DOHH2 (cell line): ENCODE measurements at regions not wholly inside any gene's neighbourhood (a gene's known extent, or its start where the extent isn't known, plus 50 kb on each side); places are given as distances from the start of the nearest gene placed in this dataset.

ENCODE experiments used
- CTCF ChIP-seq: fragments of 200-600 bp; sonication (generic); IDR thresholded peaks from one replicate; pipeline ENCODE4 v1.5.1; 2014; ENCODE audit warnings: antibody characterized with exemption, mild to moderate bottlenecking, low read depth, low read length; ENCODE audit not compliant: poor library complexity, severe bottlenecking
- EZH2phosphoT487 ChIP-seq: fragments of 200-600 bp; sonication (generic); IDR thresholded peaks from 2 replicates; pipeline ENCODE4 v1.6.1; 2017; ENCODE audit warnings: borderline replicate concordance, mild to moderate bottlenecking, antibody characterized with exemption, low read length, moderate library complexity, mixed read lengths

GRCh38 chr4:33532821-33533220, 2711.5 kb downstream of the ARAP2 start:
- TF ChIP-seq CTCF: no peak
- no peak for TF ChIP-seq EZH2phosphoT487
